Esophagus (tissue), 2 donors: ENCODE measurements at regions not wholly inside any gene's neighbourhood (a gene's known extent, or its start where the extent isn't known, plus 50 kb on each side); places are given as distances from the start of the nearest gene placed in this dataset.
A peak's percentile ranks its signal among the peaks of the same experiment; 100 is the strongest.
"Not testable (repeated sequence)": the region's sequence is repeated elsewhere in the genome, so short reads cannot be mapped to it uniquely, and the experiment has no call there.

Source experiments
- H3K27ac ChIP-seq, 2 donors: one replicate each; pipeline ENCODE4 v1.5.1; 2013; ENCODE audit warnings: low read depth in 2 of 2, mild to moderate bottlenecking in 2 of 2, inconsistent platforms in 1 of 2, low read length in 1 of 2, moderate library complexity in 1 of 2
- H3K27me3 ChIP-seq, 2 donors: one replicate each; pipeline ENCODE4 v1.6.1; 2013; ENCODE audit warnings: low read length in 2 of 2, control low read depth in 1 of 2, mild to moderate bottlenecking in 1 of 2; ENCODE audit not compliant: insufficient read depth in 2 of 2, control insufficient read depth in 1 of 2
- H3K36me3 ChIP-seq, 2 donors: one replicate each; pipeline ENCODE4 v1.6.1; 2013; ENCODE audit warnings: low read length in 1 of 2; ENCODE audit not compliant: control insufficient read depth in 2 of 2, insufficient read depth in 2 of 2
- H3K4me1 ChIP-seq, 2 donors: one replicate each; pipeline ENCODE4 v1.6.1; 2013; ENCODE audit warnings: low read length in 1 of 2; ENCODE audit not compliant: control insufficient read depth in 2 of 2, insufficient read depth in 2 of 2
- H3K4me3 ChIP-seq, 2 donors: one replicate each; pipeline ENCODE4 v1.5.1; 2013; ENCODE audit warnings: low read length in 2 of 2, mild to moderate bottlenecking in 2 of 2, low read depth in 1 of 2, moderate library complexity in 1 of 2
- H3K9me3 ChIP-seq, 2 donors: one replicate each; pipeline ENCODE4 v1.6.1; 2013; ENCODE audit warnings: mild to moderate bottlenecking in 2 of 2, low read depth in 1 of 2, low read length in 1 of 2, moderate library complexity in 1 of 2; ENCODE audit not compliant: control insufficient read depth in 2 of 2, insufficient read depth in 1 of 2
- WGBS, 2 donors: extraction: QIAGEN DNeasy Blood & Tissue Kit; methylation state at CpG; one replicate each; pipeline ENCODE4 v1.1.7; 2013; 5-methylcytosine and 5-hydroxymethylcytosine counted together
- donor health status: healthy with polysubstance abuse.
- donor health status: Bipolar disorder and iron deficiency.

- 53 to 60% methylated on average over 6 of the region's 6 CpGs for WGBS, 2 donors
- Histone ChIP-seq H3K9me3 (no peaks in the 10 kb centered on the region), H3K4me3 (no peak overlapping the region), H3K4me1 (peaks cover 0 to 4% of the 10 kb centered on the region in 2 donors), H3K27me3 (no peaks in the 10 kb centered on the region), H3K27ac (no peak overlapping the region), H3K36me3 (no peaks in the 10 kb centered on the region)
These were observed 125.7 kb upstream of the GRIP1 start for GRCh38 chr12:66804563-66804974.

DNA sequence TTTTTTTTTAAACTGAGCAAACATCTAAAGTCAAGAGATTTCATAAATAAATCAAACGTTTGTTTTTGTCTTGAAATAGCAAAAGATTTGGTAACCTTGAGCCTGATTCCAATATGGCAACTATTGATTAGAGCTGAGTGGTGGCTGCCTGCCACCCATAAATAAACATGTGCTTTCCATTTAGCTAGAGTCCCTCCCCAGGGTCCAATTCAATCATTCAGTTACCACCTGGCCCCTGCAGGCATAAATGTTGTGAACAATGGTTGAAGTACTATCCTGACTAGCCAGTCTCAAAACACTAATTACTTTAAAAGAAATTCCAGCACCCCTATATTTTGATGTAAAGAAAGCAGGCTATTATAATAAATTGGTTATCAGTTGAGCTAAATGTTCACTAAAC lies 129.7 kb upstream of the GRIP1 start:
- Histone ChIP-seq H3K4me1 (peaks cover 0 to 4% of the 10 kb centered on the region in 2 donors), H3K27me3 (no peaks in the 10 kb centered on the region), H3K27ac (no peak overlapping the region), H3K4me3 (no peak overlapping the region), H3K9me3 (no peaks in the 10 kb centered on the region), H3K36me3 (no peaks in the 10 kb centered on the region)
- WGBS, 2 donors = 70 to 73% methylated on average over 1 of the region's 1 CpG

GRCh38 chr12:66813137-66813892 lies 134.4 kb upstream of the GRIP1 start:
- no peaks in the 10 kb centered on the region for H3K27me3 ChIP-seq
- no peak overlapping the region for H3K4me3 ChIP-seq
- no peaks in the 10 kb centered on the region for H3K4me1 ChIP-seq
- H3K36me3 ChIP-seq = no peaks in the 10 kb centered on the region
- no peak overlapping the region for H3K27ac ChIP-seq
- H3K9me3 ChIP-seq = no peaks in the 10 kb centered on the region
- 75% methylated on average over 2 of the region's 2 CpGs for WGBS, 2 donors

GRCh38 chr12:66819587-66819986 lies 140.7 kb upstream of the GRIP1 start:
- Histone ChIP-seq H3K36me3 (no peaks in the 10 kb centered on the region), H3K27me3 (no peaks in the 10 kb centered on the region), H3K9me3 (no peaks in the 10 kb centered on the region), H3K4me3 (no peak overlapping the region), H3K4me1 (no peaks in the 10 kb centered on the region), H3K27ac (no peak overlapping the region)

DNA sequence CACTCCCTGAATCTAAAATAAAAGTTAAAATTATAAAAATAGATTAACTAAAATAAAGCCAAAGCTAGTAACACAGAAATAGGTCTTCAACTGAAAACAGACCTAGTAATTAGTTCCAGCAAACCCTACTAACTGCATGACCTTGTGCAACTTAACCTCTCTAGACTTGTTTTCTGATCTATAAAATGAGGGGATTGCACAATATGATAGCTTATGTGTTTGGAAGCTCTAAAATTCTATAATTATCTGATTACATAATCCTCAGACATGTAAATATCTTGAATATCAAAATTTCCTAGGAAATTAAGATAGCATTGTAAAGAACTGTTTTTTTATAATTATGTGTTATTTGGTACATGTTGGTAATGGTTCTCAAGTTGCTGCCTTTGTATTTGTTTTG lies 144.1 kb upstream of the GRIP1 start:
- Histone ChIP-seq H3K9me3 (no peaks in the 10 kb centered on the region), H3K4me1 (no peaks in the 10 kb centered on the region), H3K27ac (no peak overlapping the region), H3K4me3 (no peak overlapping the region), H3K27me3 (no peaks in the 10 kb centered on the region), H3K36me3 (no peaks in the 10 kb centered on the region)

DNA sequence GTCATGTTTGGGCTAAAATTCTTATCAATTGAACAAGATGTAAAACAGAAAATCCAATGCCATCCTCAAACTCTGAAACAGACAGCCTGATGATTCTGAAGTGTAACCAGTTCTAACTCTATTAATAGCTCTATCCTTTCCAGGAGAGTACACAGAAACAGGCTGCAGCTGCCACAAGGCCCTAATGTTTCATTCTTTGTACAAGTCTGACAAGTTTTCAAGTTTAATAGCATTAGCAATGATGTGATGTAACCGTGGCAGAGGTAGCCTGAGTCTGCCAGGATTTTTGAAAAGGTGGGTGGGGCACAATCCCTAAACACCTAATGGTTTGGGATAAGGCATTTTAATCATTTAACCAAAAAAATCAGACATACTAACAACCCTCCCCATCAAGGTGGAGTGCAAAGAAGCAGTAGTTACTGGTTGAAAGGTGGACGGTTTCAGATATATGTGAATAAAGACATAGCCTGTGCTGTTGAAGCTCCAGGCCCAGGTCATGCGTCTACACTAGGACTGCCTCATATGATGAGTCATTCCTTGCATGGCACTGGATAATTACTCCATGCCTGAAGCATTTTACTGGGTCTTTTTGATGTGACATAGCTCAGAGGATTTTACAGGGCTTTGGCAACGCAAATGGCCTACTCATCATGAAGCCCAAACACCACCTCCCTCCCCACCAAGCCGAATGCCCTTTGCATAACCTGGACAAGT lies 145.1 kb upstream of the GRIP1 start:
- H3K27ac ChIP-seq = peak overlapping the region; percentile 62 to 85
- H3K4me1 ChIP-seq = no peaks in the 10 kb centered on the region
- 50 to 65% methylated on average over 5 of the region's 5 CpGs for WGBS, 2 donors
- no peaks in the 10 kb centered on the region for H3K36me3 ChIP-seq
- H3K9me3 ChIP-seq = no peaks in the 10 kb centered on the region
- H3K27me3 ChIP-seq = no peaks in the 10 kb centered on the region
- H3K4me3 ChIP-seq = no peak overlapping the region

- WGBS, 2 donors = 91 to 93% methylated on average over 2 of the region's 2 CpGs
- not testable (repeated sequence) for H3K27ac ChIP-seq, H3K9me3 ChIP-seq, H3K36me3 ChIP-seq, H3K4me1 ChIP-seq, H3K27me3 ChIP-seq, H3K4me3 ChIP-seq
These were observed 147.0 kb upstream of the GRIP1 start for GRCh38 chr12:66825921-66826320.

DNA sequence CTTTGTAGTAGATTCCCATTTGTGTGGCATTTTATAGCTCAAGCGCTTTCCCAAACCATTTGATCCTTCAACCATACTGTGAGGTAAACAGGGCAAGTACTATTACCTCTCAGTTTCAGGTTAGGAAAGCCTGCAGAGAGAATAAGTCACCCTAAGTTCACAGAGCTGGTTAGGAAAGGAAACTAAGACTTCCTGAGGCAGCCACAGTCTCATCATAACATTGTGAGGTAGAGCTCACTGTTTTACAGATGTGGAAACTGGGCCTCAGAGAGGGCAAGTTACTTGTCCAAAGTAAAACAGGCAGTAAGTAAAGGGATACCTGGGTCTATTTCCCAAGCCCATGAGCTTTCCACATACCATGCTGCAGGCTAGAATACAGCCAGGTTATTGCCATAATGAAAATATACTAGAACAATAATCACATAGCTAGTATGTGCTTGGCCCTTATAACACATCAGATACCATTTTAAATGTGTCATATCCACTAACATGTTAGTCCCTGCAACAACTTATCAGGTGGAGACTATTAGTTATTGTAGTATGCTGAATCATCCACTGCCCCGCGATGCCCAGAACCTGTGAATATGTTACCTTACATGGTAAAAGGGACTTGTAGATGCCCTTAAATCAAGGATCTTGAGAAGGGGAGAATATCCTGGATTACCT lies 150.9 kb upstream of the GRIP1 start:
- Histone ChIP-seq H3K9me3 (peaks cover 0 to 2% of the 10 kb centered on the region in 2 donors), H3K36me3 (no peaks in the 10 kb centered on the region), H3K4me3 (no peak overlapping the region), H3K27me3 (no peaks in the 10 kb centered on the region), H3K27ac (no peak overlapping the region), H3K4me1 (no peaks in the 10 kb centered on the region)
- 75 to 79% methylated on average over 3 of the region's 3 CpGs for WGBS, 2 donors

DNA sequence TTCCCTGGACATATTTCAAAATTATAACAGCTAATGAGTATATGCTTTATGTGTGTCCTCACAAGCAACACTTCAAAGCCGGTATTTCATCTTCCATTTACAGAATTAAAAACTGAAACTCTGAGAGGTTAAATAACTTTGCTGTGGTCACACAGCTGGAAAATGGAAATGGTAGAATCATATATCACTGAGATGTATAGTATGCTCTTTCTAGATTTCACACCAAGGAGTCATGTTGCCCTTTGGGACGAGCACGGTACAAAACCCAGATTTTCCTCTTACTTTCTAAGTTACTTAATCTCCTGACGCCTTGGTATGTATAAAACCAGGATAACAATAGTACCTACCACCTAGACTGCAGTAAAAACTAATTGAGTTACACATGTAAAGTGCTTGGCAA lies 152.6 kb upstream of the GRIP1 start:
- Histone ChIP-seq H3K36me3 (no peaks in the 10 kb centered on the region), H3K4me3 (no peak overlapping the region), H3K9me3 (peaks cover 0 to 2% of the 10 kb centered on the region in 2 donors), H3K4me1 (no peaks in the 10 kb centered on the region), H3K27ac (no peak overlapping the region), H3K27me3 (no peaks in the 10 kb centered on the region)
- WGBS, 2 donors = 70 to 74% methylated on average over 4 of the region's 4 CpGs
